Sigmoid colon (tissue), 4 donors: ENCODE measurements at regions not wholly inside any gene's neighbourhood (a gene's known extent, or its start where the extent isn't known, plus 50 kb on each side); places are given as distances from the start of the nearest gene placed in this dataset.

Experiments used
- CTCF ChIP-seq, 4 experiments: fragments of 450-650 bp in 3 of 4; fragments of 200-600 bp in 1 of 4; IDR thresholded peaks; one replicate each; pipeline ENCODE4 v1.5.1; 2016 to 2019; ENCODE audit warnings: antibody characterized with exemption in 4 of 4, mild to moderate bottlenecking in 3 of 4, moderate library complexity in 2 of 4
- EP300 ChIP-seq, 4 donors: sonication (generic); formaldehyde crosslinking; IDR thresholded peaks; one replicate each; pipeline ENCODE4 v1.6.1; 2017; ENCODE audit warnings: antibody characterized with exemption in 4 of 4
- POLR2A ChIP-seq, 2 donors: fragments of 450-650 bp; IDR thresholded peaks; one replicate each; pipeline ENCODE4 v1.6.1; 2016; ENCODE audit warnings: antibody characterized with exemption in 2 of 2, mild to moderate bottlenecking in 2 of 2, moderate library complexity in 2 of 2
- POLR2AphosphoS5 ChIP-seq, 4 donors: sonication (generic); formaldehyde crosslinking; IDR thresholded peaks; one replicate each; pipeline ENCODE4 v1.6.1; 2017; ENCODE audit warnings: antibody characterized with exemption in 4 of 4

- TF ChIP-seq POLR2A (IDR thresholded peaks at IDR 0.05) (no peak), CTCF (IDR thresholded peaks at IDR 0.05) (no peak), POLR2AphosphoS5 (IDR thresholded peaks at IDR 0.05) (no peak), EP300 (IDR thresholded peaks at IDR 0.05) (no peak)
Observed at GRCh38 chr5:114883675-114884074, 286.0 kb downstream of the TRIM36 start.
